NT2/D1 (cell line): ENCODE measurements at regions not wholly inside any gene's neighbourhood (a gene's known extent, or its start where the extent isn't known, plus 50 kb on each side); places are given as distances from the start of the nearest gene placed in this dataset.

Experiments
- SUZ12 ChIP-seq: IDR thresholded peaks from 2 replicates; pipeline ENCODE4 v1.6.1; 2011; ENCODE audit not compliant: insufficient read length, insufficient read depth; ENCODE audit errors: extremely low read depth
- YY1 ChIP-seq: IDR thresholded peaks from 2 replicates; pipeline ENCODE4 v1.6.1; 2011; ENCODE audit not compliant: insufficient read length, insufficient read depth
- ZNF274 ChIP-seq: IDR thresholded peaks from 2 replicates; pipeline ENCODE4 v1.6.1; 2011; ENCODE audit warnings: mild to moderate bottlenecking, low read depth, low read length

DNA sequence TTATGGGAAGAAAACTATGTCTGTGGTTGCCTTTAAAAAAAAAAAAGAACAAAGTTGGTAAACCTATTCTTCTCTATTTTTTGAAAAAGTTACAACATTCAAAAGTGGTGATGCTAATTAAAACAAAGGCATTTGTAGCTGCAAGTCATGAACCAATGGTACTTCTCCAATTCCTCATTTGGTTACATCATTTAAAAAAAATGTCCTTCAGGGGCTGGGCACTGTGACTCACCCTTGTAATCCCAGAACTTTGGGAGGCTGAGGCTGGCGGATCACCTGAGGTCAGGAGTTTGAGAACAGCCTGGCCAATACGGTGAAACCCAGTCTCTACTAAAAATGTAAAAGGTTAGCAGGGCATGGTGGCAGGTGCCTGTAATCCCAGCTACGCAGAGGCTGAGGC lies 574.6 kb downstream of the VGLL3 start:
- no peak for TF ChIP-seq ZNF274
- no peak for TF ChIP-seq YY1
- TF ChIP-seq SUZ12, result no peak
